ENCODE measurements at regions not wholly inside any gene's neighbourhood (a gene's known extent, or its start where the extent isn't known, plus 50 kb on each side); places are given as distances from the start of the nearest gene placed in this dataset.
"Not testable (repeated sequence)": the region's sequence is repeated elsewhere in the genome, so short reads cannot be mapped to it uniquely, and the experiment has no call there.

DNA sequence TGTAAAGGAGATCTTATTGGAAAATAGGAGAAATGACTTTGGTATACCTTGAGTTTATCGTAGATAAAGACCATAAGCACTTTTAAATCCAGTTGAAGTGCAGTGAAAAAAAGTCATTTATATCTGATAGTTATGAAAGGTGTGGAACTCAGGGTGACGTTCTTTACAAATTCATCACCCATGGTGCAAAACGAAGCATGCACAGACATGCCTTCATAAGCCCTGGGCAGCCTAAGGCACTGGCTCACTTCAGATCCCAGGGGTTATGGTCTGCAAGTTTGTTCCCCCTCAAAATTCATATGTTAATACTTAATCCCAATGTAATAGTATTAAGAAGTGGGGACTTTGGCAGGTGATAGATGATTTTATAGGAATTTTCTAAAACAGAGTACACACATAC is 1216.4 kb upstream of the USP15 start:
- no peak for DNase-seq (ENCODE audit: low read depth in 2 of 2)

GRCh38 chr12:61044766-61045165 is 1215.4 kb upstream of the USP15 start:
- no peak for DNase-seq (ENCODE audit: low read depth in 2 of 2)

DNA sequence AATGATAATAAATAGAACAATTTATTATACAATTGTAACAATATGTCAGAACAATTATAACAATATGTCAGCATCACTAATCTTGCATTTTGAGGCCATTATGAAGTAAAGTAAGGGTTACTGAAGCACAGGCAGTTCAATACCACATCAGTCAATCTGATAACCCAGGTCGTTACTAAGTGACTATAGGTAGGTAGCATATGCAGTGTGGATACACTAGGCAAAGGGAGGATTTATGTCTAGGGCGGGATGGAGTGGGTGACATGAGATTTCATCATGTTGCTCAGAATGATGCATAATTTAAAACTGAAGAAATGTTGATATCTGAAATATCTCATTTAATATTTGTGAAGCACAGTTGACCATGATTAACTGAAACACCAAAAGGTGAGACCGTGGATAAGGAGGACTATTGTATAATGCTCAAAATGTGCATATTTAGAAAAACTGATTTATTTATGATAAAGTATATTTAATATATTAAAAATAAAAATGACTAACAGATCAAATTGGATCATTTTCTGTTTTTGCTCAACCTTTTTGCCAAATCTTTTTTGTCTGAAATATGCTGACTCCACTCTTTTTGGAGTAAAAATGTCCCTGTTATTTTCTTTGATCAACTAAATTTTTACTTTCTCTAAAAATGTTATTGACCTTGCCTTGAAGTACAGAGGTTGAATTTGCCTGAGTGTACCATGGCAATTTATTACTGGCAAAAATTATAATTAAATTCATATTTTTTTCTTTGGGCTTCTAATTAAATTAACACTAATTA is 1189.4 kb upstream of the USP15 start:
- no peak for DNase-seq (ENCODE audit: low read depth in 2 of 2)

DNA sequence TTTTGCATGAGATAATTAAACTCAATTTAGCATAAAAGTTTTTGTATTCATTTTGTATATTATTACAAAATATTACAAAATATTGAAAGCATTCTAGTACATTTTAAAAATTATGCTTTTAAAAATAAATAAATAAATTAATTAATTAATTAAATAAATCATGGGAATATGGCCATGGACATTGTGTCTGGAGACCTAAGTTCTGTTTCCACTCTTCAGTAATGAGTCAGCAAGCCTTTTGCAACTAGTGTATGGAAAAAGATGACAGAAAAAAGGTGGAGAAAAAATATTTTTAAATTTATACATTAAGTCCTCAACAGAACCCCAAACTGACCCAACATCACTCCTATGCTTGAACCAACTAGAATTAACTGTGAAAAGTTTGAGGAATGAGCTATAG is 1187.5 kb upstream of the USP15 start:
- DNase-seq (ENCODE audit: low read depth in 2 of 2), result no peak

- no peak for DNase-seq (ENCODE audit: low read depth in 2 of 2)
Measured at GRCh38 chr12:61095111-61095510, 1165.1 kb upstream of the USP15 start.

DNA sequence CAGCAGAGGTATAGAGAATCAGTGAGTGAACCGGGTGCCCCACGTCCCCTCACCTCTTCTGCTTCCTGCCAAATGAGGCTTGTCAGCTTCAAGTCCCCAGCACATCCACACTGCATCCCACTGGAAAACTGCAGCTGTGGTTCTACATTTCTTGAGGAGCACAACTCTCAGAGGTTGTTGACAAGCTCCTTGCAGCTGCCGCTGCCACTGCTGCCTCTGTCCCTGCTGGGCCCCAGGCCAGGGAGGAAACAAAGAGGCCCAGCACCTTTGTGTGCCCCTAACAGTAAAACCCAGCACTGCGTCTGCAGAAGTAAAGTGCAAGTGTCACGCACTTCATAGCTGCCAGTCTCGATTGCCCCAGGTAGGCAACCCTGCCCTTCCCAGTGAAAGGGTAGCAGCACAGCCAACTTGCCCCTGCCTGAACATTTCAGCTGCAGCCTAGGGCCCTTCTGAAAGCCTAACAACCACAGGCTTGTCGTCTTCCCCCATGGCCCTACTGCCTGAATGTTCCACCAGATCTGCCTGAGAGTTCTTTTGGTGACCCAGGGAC is 1162.1 kb upstream of the USP15 start:
- no peak for DNase-seq (ENCODE audit: low read depth in 2 of 2)

DNA sequence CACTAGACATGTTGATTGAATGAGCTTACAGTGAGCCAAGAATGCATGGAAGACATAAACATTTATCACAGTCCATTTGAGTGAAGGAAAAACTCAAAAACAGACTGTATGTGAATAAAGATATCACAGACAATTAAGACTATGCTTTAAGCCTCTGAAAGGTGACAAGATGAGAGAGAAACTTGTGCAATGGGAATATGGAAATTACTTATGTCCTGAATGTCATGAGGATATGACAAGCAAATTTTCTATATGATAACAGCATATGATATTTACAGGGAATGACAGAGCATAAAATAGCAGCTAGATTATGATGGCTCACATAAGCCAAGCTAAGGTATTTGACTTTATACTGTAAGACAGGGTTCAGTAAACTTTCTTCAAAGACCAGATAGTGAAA is 1153.1 kb upstream of the USP15 start:
- DNase-seq (ENCODE audit: low read depth in 2 of 2), result no peak

DNA sequence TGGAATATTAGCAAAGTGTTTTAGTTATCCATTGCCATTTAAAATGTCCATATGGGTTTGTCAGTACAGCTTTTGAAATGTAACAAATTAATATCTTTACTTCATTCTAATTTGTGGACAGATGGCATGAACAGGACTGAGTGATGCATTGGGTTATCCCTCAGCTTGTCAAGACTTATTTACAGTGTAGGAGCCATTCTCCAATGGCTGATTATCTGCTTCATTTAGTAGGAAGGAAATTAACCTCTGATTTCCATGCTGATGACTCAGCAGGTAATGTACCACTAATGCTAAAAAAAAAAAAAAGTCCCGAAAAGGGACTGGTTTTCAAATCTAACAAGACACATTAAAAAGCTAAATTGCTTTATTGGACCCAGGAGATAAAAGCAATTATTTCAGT is 1149.0 kb upstream of the USP15 start:
- no peak for DNase-seq (ENCODE audit: low read depth in 2 of 2)

DNA sequence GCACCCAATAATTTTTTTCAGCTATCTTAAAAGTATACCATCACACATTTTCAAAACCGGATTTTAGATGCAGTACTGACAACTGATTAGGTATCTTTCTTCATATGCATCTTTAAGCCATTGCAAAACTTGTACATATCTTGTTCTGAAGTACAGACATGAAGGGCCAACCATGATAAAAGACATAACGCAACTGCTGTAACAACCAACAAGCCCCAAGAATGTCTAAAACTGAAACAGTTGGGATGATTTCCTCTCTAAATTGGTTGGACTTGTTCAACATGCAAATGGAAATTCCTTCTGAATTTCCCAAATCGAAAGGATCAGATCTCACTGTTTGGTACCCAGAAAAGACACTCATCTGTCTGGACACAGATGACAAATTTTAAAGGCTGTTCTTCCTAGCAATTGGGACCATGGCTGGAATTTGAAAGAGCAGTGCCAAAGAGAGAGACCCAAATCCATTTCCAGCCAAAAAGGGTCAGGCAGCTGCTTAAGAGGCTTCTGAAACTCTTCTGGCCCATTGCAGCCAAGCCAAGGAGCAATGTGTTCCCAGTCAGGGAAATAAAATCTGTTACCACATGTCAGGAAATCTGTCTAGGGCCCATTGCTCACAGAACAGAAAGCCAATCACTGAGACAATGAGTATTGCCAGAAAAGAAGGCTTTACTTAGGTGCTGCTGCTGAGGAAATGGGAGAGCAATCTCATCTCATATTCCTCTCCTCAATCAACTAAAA is 1122.4 kb upstream of the USP15 start:
- no peak for DNase-seq (ENCODE audit: low read depth in 2 of 2)

GRCh38 chr12:61138415-61138759 is 1121.8 kb upstream of the USP15 start:
- no peak for DNase-seq (ENCODE audit: low read depth in 2 of 2)

DNA sequence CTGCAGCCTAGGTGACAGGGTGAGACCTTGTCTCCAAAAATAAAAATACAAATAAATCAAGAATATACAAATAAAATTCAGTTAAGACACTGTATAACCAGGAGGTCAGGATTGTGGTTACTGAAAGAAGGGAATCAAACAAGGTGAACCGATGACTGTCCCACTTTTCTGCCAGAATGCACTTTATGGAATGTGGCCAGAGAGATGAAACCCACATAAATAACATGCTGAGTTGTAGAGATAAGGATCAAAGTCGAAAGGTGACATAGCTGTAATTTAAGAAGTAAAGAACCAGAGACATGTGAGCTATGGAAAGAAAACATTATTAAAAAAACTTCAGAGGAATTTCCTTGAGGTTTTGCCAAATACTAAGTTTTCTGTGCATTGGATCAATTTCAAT is 1098.2 kb upstream of the USP15 start:
- no peak for DNase-seq (ENCODE audit: low read depth in 2 of 2)

GRCh38 chr12:61188801-61189595 is 1071.2 kb upstream of the USP15 start:
- no peak for DNase-seq (ENCODE audit: low read depth in 2 of 2)

GRCh38 chr12:61213646-61214045 is 1046.6 kb upstream of the USP15 start:
- no peak for DNase-seq (ENCODE audit: low read depth in 2 of 2)

GRCh38 chr12:61220337-61220736 is 1039.9 kb upstream of the USP15 start:
- DNase-seq (ENCODE audit: low read depth in 2 of 2), result no peak

DNA sequence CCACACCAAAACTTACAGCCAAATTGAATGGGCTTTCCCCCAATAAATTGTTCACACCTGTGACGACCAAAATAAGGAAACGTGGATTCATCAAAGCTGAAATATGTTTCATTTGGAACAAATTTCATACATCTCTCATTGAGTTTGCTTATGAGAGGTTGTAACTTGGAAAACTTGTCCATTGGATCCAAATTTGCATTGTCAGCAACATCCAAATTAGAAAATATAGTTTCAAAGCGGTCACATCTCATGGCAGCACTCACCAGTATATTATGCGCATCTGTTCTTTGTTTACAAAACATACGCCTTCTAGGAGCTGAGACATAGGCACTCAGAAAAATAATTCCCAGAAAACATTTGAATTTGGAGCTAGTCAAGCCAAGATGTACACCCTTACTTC is 1028.2 kb upstream of the USP15 start:
- DNase-seq (ENCODE audit: low read depth in 2 of 2), result no peak

DNA sequence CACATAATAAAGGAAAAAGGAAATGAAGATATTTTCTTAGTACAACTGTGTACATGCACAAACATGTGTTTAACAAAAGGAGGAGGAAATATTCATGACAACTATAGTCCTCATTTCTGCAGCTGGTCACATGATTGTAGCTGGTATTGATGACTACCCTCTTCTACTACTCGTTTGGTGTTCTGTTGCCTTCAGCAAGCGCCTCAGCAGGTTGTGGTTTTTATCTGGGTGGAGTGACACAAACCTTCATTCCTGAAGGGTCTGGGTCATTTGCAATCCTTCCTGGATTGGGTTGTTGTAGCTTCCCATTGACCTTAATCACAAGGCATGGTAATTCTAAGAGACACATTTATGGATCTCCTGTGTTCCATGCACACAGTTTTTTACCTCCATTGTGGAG is 1009.9 kb upstream of the USP15 start:
- no peak for DNase-seq (ENCODE audit: low read depth in 2 of 2)

GRCh38 chr12:61251076-61251475 is 1009.1 kb upstream of the USP15 start:
- DNase-seq (ENCODE audit: low read depth in 2 of 2), result no peak

GRCh38 chr12:61254225-61254624 is 1006.0 kb upstream of the USP15 start:
- no peak for DNase-seq (ENCODE audit: low read depth in 2 of 2)

DNA sequence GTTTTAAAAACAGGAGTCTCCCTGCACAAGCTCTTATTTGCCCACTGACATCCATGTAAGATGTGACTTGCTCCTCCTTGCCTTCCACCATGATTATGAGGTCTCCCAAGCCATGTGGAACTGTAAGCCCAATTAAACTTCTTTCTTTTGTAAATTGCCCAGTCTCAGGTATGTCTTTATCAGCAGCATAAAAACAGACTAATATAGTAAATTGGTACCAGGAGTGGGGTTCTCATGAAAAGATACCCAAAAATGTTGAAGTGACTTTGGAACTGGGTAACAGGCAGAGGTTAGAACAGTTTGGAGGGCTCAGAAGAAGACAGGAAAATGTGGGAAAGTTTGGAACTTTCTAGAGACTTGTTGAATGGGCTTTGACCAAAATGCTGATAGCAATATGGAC is 995.9 kb upstream of the USP15 start:
- not testable (repeated sequence) for DNase-seq (ENCODE audit: low read depth in 2 of 2)

DNA sequence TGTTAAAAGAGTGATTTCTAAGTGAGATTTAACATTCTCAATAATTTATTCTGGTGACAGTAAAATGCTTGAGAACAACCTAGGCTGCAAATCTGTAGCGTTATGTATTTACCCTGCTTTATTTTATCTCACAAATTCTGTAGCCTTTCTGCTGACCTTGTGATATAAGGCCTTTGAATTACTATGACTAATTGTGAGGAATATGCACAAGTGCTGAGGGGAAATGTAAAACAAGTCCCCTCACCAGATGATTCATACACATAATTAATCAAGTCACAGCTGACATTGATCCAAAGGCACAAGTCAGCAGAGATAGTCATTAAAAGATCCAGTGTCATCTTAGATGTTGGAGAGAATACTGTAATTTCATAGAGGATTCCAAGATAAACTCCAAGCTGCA is 992.7 kb upstream of the USP15 start:
- DNase-seq (ENCODE audit: low read depth in 2 of 2), result no peak

DNA sequence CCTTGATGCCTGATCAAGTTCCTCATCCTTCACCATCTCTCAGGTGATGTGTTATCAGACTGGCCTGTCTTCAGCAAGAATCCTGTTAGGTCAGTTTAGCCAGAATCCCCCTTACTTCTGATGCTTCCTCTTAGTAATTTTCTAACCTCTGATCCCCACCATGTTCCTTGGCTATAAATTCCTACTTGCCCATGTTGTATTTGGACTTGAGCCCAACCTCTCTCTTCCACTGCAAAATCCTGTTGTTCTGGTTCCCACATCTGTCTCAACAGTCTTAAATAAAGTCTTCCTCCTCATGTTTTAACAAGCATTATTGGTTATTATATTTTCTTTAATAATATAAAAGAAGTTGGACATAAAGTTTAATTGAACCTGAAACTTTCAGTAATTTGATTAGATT is 987.8 kb upstream of the USP15 start:
- DNase-seq (ENCODE audit: low read depth in 2 of 2), result no peak

- no peak for DNase-seq (ENCODE audit: low read depth in 2 of 2)
Measured at GRCh38 chr12:61282790-61283575, 977.2 kb upstream of the USP15 start.

Measured in stimulated activated CD4-positive, alpha-beta T cell treated with anti-CD3 and anti-CD28 coated beads, Interleukin-15, amount 100 ng/mL, for 48 hours (primary cell).